Lower lobe of right lung (tissue), 2 donors: ENCODE measurements at regions not wholly inside any gene's neighbourhood (a gene's known extent, or its start where the extent isn't known, plus 50 kb on each side); places are given as distances from the start of the nearest gene placed in this dataset.
A peak's percentile ranks its signal among the peaks of the same experiment; 100 is the strongest.

Experiments
- ATAC-seq, 2 donors: fragments of 200-7000 bp; cut with Tn5 transposase; one replicate each; pipeline ENCODE4 v1.9.1; 2020 to 2022; ENCODE audit warnings: mild to moderate bottlenecking in 2 of 2, moderate library complexity in 2 of 2
- DNase-seq: peaks from one replicate; pipeline ENCODE4 v3.0.0-alpha.2; 2020
- H3K27ac ChIP-seq: fragments of 200-600 bp; one replicate; pipeline ENCODE4 v1.8.0; 2022
- H3K27me3 ChIP-seq: fragments of 200-600 bp; one replicate; pipeline ENCODE4 v1.8.0; 2022; ENCODE audit warnings: low read depth
- H3K36me3 ChIP-seq: fragments of 200-600 bp; one replicate; pipeline ENCODE4 v1.8.0; 2022; ENCODE audit warnings: mild to moderate bottlenecking
- H3K4me1 ChIP-seq: fragments of 200-600 bp; one replicate; pipeline ENCODE4 v1.8.0; 2022
- H3K4me3 ChIP-seq: fragments of 200-600 bp; one replicate; pipeline ENCODE4 v1.8.0; 2022; ENCODE audit warnings: mild to moderate bottlenecking
- H3K9me3 ChIP-seq: fragments of 200-600 bp; one replicate; pipeline ENCODE4 v1.8.0; 2022
- CTCF ChIP-seq: fragments of 200-600 bp; IDR thresholded peaks from one replicate; pipeline ENCODE4 v1.8.0; 2022; ENCODE audit warnings: antibody characterized with exemption, mild to moderate bottlenecking
- intact Hi-C: fragments of 100-400 bp; cut with DNase I; formaldehyde crosslinking; loops from one replicate; pipeline ENCODE4 v1.11.0; 2022
- donor health status: DM: no; HTN: yes; CAD: no; lungs with severe emphysema.

GRCh38 chr22:44396727-44397722 lies 84.3 kb upstream of the SHISAL1 start:
- H3K9me3 ChIP-seq = no peaks in the 10 kb centered on the region
- no peak overlapping the region for H3K4me3 ChIP-seq
- peak; percentile 30 for DNase-seq
- intact Hi-C loops = no loop called here
- no peak for ATAC-seq
- H3K27ac ChIP-seq = no peak overlapping the region
- no peaks in the 10 kb centered on the region for H3K27me3 ChIP-seq
- H3K4me1 ChIP-seq = no peaks in the 10 kb centered on the region
- H3K36me3 ChIP-seq = no peaks in the 10 kb centered on the region
- no peak for TF ChIP-seq CTCF

GRCh38 chr22:44396021-44396726 lies 83.4 kb upstream of the SHISAL1 start:
- TF ChIP-seq CTCF = no peak
- ATAC-seq (no peak), DNase-seq (no peak)
- H3K27me3 ChIP-seq = peaks cover 5% of the 10 kb centered on the region
- H3K4me1 ChIP-seq = no peaks in the 10 kb centered on the region
- intact Hi-C loops = no loop called here
- no peaks in the 10 kb centered on the region for H3K36me3 ChIP-seq
- H3K9me3 ChIP-seq = no peaks in the 10 kb centered on the region
- H3K4me3 ChIP-seq = no peak overlapping the region
- no peak overlapping the region for H3K27ac ChIP-seq

DNA sequence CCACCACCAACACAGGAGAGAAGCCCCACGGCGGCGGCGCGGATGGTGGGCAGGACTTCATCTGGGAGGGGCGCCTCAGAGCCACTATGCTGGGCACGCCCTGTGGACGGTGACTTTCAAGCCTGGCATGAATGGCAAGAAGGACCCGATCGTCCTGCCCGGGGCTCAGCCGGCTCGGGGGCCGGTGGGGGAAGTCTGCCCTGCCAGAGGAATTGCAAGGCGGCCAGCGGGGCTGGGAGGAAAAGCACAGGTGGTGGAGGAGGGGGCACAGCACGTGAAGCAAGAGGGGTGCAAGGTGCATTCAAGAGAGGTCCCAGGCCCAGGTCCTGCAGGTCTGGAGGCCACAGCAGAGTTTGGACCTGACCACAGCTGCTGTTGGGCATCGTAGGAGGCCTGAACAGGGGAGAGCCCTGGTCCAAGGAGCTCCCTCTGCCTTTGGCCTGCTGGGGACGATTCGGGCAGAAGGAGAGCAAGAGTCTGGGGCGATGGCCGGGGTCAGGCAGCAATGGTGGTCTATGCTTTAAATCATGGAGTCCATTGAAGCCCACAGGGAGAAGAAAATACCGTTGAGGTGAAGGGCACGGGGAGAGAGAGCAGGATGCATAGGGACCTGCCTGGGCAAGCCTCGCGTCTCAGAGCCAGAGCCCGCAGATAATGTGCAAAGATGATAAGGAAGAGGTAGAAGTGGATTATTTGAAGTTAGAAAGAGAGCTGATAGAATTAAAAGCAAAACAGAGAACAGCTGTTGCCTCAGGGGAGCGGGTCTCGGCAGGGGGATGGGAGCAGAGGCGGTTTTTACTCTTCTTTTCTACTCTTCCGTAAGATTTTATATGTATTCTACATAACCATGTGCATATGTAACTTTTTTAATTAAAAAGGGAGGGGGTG lies 82.6 kb upstream of the SHISAL1 start:
- intact Hi-C loops = no loop called here
- Histone ChIP-seq H3K9me3 (no peaks in the 10 kb centered on the region), H3K4me1 (no peaks in the 10 kb centered on the region), H3K4me3 (no peak overlapping the region), H3K36me3 (no peaks in the 10 kb centered on the region), H3K27me3 (peaks cover 5% of the 10 kb centered on the region), H3K27ac (no peak overlapping the region)
- DNase-seq (peak; percentile 37), ATAC-seq (no peak)
- no peak for TF ChIP-seq CTCF

- Histone ChIP-seq H3K9me3 (no peaks in the 10 kb centered on the region), H3K4me3 (no peak overlapping the region), H3K27ac (no peak overlapping the region), H3K4me1 (no peaks in the 10 kb centered on the region), H3K27me3 (peaks cover 5% of the 10 kb centered on the region), H3K36me3 (no peaks in the 10 kb centered on the region)
- TF ChIP-seq CTCF = no peak
- ATAC-seq (no peak), DNase-seq (no peak)
- intact Hi-C loops = no loop called here
Measured at GRCh38 chr22:44394246-44395117, 81.7 kb upstream of the SHISAL1 start.
